ENCODE measurements at regions not wholly inside any gene's neighbourhood (a gene's known extent, or its start where the extent isn't known, plus 50 kb on each side); places are given as distances from the start of the nearest gene placed in this dataset.

DNA sequence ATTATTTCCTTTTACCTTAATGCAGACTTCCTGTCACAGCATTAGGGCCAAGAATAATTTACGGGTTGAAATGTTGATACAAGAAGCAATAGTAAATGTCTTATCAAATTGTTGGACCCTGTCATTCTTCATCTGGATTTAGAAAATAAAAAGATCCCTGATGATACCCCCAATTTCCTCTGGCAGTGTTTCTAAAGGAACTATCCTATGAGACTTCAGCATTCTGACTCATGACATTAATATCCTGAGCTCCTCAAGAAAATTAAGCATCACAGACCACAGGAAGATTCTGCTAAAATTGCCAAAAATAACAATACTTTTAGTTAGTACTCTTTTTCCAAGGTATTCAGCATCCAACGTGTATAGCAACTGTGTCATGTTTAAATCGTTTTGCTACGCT, 490.5 kb upstream of the ANKRD30A start:
- no peak for DNase-seq (ENCODE audit: low read depth in 2 of 2)

DNA sequence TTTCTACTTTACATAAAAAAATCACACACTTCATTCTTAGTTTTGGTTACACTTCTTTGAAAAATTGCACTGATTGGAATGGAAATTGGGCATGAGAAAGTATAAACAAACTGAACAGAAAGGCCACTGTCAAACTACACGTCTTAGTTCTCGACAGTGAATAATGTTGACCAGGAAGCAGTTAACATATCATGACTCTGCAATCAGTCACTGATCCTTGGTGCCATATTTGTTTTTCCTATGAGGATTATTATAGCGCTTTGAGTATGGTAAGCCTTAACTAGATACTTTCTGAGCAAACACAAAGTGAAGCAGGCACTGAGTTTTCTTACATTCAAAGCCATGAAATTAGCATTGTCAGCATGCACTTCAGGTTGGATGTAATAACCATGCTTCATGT, 495.1 kb upstream of the ANKRD30A start:
- DNase-seq (ENCODE audit: low read depth in 2 of 2) = no peak

DNA sequence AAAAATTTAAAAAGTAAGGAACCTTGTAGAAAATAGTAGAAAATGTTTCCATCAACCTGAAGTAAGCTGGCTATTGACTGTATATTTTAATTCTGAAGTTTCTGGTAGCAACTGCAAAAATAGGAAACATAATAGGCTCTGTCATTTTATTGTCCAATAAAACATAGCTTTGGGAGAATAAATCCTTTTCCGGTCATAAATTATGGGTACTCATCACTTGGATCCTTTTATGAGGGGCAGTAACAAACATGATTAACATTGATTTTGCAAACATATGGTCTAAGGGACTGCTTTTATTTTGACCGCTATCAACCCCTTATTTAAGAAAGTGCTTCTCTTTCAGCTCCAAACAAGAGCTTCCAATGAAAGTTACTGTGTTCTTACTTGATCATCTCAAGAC, 495.9 kb upstream of the ANKRD30A start:
- DNase-seq (ENCODE audit: low read depth in 2 of 2) = no peak

DNA sequence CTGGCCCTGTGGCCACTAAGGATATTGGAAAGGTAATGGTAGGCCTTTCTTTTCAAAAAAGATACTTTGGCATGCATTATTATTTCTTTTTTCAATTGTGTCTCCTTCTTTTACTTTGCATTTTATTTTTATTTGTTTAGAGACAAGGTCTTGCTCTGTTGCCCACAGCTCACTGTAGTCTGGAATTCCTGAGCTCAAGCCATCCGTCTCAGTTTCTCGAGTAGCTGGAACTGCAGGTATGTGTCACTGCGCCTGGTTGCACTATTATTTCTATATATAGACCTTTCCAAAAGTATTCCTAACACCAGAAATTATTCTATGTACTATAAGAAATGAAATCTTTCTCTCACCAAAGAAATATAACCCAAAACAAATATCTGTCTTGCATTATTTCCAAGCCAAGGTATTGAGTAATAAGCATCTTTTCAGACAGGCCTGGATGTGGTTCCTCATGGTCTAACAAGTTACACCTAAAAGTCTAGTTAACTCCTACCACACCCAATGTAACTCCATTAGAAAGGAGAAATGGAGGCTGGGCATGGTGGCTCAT, 500.8 kb upstream of the ANKRD30A start:
- DNase-seq (ENCODE audit: low read depth in 2 of 2) = no peak

DNA sequence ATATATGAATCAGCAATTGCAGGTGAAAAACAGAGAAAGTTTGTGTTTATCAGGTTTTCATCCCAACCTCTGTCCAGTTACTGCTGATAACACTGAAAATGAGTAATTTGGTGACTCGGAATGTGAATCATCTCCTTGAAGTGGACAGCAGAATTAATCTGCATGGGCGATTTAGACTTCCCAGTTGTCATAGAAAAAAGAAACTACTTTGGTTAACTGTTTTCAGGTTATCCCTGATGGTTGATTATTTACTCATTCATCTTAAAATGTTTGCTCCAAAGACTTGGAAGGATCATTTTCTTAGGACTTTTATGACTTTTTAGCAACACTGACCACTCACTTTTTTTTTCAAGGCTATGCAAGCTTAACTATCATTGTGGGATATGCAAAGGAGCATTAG, 504.1 kb upstream of the ANKRD30A start:
- no peak for DNase-seq (ENCODE audit: low read depth in 2 of 2)

DNA sequence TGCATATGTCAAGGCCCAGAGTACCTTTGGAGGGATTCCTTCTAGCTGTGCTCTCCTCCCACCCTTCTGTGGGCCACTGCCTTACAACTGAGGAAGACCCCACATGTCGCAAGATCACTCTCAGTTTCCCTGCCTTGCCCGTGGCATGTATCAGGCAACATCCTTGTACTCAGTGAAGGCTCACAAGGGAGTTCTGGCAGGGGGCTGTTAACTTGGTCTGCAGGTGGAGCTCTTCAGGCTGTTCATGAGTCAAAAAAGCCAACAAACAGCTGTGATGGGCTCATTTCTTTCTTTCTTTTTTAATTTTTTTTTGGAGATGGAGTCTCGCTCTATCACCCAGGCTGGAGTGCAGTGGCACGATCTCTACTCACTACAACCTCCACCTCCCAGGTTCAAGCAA, 513.0 kb upstream of the ANKRD30A start:
- DNase-seq (ENCODE audit: low read depth in 2 of 2) = no peak

DNA sequence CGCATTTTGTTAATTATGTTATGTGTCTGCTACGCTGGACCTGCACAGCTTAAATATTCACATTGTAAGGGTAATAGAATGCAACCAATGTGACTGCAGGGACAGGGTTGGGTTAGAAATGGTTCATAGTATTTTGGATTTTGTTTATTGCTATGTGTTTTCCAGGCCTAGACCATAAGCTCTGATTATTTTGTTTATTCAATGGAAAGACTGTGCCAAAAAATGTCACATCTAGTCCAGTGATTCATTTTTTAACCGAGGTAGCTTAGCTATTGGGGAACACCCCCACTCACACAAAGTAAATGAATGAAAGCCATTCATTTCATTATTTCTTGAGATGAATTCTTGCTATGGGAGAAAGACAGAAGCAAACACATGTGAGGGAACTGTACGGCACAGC, 516.5 kb upstream of the ANKRD30A start:
- no peak for DNase-seq (ENCODE audit: low read depth in 2 of 2)

DNA sequence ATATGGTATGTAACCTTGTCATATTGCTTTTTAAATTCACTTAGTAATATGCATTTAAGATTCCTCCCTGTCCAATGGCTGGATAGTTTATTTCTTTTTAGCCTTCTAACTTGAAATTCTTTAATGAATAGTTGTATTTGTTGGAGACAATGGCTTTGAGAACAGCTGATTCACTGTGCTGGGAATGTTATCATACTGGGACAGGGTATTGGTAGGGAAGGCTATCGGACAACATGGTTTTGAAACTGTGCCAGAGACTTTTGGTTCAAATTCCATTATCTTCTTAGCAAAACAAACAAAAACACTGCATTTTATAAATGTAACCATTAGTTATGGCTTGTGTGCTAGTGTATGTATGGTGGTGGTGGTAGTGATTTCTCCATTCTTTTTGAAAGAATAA, 517.1 kb upstream of the ANKRD30A start:
- no peak for DNase-seq (ENCODE audit: low read depth in 2 of 2)

DNA sequence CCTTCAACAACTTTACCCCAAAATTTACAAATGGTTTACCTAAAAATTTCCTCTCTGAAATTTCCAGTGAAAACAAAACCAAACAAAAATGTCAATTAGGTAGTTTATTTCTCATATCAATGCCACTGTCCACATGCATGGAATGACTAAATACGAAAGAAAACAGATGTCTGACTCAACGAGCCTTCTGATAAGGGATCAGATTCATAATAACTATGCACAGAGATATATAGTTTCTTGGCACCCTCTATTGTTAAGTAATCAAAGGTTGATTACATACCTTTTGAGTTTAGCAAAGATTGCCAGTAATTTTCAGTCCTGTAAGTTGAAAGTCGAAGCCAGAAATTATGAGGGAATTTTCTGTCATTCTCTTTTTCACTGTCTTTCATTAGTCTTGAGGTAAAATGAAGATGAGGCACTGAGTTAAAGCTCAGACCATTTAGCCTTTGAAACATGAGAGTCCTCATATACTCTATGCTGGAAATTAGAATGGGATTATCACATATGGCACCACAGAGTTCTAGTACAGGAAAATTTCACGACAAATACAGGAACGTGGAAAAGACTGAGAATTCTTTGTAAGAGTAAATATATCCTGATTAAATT, 519.1 kb upstream of the ANKRD30A start:
- no peak for DNase-seq (ENCODE audit: low read depth in 2 of 2)

DNA sequence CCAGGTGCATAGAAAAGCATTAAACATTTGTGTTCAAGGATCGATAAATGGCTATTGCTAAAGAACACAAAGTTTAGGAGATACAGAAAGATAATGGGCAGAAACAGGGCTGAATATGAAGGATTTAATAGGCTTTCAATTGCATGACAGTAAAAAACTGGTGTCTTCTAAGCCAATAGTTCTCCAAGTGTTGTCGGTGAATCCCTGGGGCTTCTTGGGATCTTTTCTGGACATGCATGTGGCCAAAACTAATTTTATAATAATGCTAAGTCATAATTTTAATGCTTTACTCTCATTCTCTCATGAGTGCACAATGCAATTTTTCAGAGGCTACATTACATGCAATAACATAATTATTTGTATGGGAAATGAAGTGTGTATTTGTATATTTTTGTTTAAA, 521.1 kb upstream of the ANKRD30A start:
- DNase-seq (ENCODE audit: low read depth in 2 of 2) = no peak

DNA sequence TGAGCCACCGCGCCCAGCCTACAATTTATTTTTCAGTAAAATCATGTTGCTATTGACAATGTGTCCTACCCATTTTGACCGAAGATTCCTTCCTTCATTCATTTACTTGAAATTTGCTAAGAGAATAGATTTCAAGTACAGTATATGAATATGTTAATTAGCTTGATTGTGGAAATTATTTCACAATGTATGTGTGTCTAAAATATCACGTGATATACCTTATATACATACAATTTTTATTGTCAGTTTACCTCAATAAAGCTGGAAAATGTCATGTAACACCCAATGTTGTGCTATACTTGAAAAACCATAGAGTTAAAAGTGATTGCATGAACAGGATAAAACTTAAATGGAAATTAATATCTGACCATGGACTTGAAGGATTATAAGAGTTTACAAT, 521.7 kb upstream of the ANKRD30A start:
- no peak for DNase-seq (ENCODE audit: low read depth in 2 of 2)

DNA sequence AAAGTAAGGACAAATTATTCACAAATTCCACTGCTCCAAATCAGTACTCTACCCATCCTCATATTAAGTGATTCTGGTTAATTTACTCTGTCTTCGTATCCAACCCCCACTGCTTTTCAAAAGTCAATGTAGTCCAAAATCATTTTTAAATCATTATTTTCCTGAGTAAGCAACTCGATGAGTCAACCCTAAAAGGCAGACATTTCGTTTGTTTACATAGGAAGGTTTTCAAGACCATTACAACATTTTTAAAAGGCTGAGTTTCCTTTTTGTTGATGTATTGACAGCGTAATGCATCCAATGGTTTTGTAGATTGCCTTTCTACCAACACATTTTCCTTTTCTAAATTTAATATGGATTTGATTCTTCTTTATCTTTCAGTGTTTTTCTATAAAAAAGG, 523.0 kb upstream of the ANKRD30A start:
- no peak for DNase-seq (ENCODE audit: low read depth in 2 of 2)

DNA sequence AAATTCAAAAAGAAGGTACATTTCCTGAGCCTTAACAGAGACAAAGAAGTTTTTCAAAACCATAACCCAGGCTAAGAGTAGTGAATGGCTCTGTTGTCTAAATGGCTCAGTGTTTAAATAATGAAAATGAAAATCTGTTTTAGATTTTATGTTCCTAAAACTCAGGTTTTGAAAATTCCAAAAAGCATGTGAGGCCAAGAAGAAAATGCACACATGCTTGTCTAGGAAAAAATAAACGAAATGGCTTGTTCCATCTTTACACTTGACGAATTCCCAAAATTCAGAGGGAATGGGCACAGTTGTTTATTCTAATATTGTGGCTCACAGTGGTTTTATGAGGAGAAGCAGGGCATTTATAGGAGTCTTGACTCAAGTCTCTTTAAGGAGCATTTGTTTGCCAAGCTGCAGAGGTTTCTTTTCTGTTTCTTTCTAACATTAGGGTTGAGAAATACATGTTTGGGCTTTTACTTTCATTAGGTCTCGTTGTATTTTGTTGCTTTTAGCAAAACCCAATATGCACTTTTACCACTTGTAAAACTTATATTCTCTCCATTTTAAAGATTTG, 527.6 kb upstream of the ANKRD30A start:
- no peak for DNase-seq (ENCODE audit: low read depth in 2 of 2)

DNA sequence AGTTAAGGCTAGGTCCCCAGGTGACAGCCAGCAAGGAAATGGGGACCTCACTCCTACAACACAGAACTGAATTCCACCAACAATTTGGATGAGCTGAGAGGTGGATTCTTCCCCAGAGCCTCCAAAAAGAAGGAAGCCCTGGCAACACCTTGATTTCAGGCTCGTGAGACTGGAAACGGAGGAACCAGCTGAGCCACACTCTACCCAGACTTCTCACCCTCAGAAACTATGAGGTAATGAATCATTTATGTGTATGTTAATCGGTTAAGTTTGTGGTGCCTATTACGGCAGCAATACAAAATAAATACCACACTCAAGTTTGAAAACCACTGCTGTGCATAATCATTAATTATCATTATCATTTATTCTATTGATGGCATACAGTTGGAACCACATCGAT, 532.4 kb upstream of the ANKRD30A start:
- no peak for DNase-seq (ENCODE audit: low read depth in 2 of 2)

DNA sequence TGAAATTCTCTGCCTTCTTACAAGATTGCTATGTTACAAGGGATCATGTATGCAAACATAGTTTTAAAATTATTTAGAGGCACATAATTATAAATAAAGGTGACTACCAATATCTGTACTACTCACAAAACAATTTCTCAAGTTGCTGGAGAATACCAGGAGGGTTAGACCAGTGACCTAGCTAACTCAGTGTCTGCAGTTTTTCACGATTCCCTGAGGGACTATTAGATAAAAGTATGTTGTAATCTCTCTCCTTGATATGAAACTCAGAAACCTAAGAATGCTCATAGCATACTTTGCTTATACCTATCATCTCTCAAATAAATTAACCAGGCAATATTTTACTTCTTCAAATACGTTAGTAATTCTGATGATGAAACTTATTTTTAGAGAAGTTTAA, 534.0 kb upstream of the ANKRD30A start:
- DNase-seq (ENCODE audit: low read depth in 2 of 2) = no peak

DNA sequence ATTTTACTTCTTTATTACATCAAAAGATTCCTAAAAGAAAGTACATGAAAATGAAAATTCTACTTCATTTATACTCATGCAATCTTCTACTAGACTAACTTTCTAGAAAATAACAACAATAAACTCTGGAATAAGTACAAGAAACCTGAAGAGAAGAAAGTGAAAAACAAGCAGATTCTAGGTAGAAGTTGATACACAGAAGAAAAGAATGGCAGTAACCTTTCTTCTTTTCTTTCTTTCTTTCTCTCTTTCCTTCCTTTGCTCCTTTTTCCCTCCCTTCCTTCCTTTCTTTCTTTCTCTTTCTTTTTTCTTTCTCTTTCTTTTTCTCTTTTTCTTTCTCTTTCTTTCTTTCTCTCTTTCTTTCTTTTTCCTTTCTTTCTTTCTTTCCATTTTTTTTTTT, 541.7 kb upstream of the ANKRD30A start:
- no peak for DNase-seq (ENCODE audit: low read depth in 2 of 2)

DNA sequence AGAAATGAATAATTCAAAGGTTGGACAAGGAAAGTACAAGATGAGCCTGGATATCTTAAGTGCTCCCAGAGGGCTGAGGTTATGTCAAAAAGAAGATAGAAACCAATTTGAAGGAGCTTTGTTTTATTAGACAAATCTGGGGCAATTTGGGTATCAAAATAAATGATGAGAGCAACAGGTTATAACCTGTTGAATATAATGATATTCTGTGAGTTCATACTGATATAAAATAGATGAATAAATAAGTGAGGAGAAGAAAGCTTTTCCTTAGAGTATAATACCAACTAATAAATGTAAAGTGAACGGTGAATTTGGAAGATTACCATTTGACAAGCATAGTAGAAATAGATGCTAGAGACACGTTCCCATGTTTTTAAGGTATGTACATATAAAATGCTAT, 544.2 kb upstream of the ANKRD30A start:
- DNase-seq (ENCODE audit: low read depth in 2 of 2) = no peak

DNA sequence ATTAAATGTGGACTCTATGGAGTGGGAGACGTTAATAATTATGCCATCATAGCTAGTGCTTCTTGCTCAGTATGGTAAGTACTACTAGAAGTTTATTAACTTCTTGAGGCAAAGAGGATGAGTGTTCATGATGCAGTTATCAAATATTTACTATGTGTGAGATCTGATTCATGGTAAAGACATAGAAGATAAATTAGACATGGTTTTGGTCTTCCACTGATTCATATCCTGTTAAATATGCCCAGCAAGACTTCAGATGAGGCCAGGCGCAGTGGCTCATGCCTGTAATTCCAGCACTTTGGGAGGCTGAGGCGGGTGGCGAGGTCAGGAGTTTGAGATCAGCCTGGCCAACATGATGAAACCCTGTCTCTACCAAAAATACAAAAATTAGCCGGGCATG, 547.1 kb upstream of the ANKRD30A start:
- DNase-seq (ENCODE audit: low read depth in 2 of 2) = no peak

DNA sequence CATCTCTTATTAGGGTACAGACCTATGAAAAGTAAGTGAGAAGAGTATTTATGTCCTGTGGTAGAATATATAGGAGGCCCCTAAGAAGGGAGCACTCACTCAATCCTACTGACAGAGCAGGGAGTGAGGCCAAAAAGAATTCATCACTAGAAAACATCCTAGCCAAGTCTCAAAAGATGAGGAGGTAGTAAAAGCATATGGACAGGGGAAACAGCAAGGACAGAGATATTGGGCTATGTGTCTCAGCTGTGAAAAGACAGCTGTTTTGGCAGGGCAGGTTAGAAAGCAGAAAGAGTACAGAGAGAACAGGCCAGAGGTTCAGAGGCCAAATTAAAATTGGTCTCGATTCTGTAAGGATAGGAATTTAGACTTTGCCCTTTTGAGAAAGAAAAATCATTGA, 548.3 kb upstream of the ANKRD30A start:
- no peak for DNase-seq (ENCODE audit: low read depth in 2 of 2)

DNA sequence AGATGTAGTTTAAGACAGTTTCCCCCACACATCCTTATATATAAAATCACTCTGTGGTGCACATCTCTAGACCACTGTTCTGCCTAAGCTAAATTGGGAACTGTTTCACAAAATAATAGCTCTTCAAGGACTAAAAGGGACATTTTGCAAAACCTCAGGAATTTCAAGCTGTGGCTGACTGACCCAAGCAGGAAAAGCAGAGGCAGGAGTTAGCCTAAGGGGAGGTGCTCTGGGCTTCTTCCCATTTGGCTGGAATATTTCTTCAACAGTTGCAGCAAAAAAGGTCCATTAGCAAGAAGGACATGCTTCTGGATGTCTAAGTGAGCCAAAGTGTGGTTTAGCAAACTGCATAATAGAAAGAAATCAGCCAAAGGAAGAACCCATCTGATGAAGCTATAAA, 551.2 kb upstream of the ANKRD30A start:
- no peak for DNase-seq (ENCODE audit: low read depth in 2 of 2)

DNA sequence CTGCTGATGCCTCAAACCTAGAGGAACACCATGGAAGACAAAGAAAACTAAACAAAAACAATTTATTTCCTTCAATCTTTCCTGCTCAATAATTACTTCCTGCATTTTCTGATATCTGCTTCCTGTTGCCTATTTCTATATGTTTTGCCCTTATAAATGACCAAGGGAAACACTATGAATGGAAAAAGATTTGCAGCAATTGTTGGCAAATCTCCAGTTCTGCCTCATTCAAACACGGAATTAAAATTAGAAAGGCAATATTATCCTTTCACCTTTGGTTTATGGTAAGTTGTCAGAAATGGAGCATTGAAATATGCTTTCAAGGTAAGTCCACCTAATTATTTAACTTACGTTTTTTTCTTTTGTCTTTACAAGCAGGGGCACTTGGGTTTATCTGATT, 552.2 kb upstream of the ANKRD30A start:
- no peak for DNase-seq (ENCODE audit: low read depth in 2 of 2)

DNA sequence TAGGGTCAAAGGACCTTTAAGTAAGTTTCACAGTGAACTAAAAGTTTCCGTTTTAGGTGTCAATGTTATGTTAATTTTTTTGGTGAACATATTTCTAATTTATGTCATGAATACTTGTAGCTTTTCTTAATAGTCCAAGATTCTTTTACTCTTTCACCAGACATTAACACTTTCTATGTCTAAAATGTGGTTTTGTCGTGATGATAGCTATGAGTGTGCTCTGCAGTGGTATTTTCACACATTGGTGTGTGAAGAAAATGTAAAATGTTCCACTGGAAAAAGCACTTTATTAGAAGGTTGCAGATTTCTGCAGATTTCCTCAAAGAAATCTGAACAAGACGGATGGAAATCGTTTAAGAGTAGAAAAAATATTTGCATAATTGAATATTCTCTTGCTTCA, 561.0 kb upstream of the ANKRD30A start:
- no peak for DNase-seq (ENCODE audit: low read depth in 2 of 2)

DNA sequence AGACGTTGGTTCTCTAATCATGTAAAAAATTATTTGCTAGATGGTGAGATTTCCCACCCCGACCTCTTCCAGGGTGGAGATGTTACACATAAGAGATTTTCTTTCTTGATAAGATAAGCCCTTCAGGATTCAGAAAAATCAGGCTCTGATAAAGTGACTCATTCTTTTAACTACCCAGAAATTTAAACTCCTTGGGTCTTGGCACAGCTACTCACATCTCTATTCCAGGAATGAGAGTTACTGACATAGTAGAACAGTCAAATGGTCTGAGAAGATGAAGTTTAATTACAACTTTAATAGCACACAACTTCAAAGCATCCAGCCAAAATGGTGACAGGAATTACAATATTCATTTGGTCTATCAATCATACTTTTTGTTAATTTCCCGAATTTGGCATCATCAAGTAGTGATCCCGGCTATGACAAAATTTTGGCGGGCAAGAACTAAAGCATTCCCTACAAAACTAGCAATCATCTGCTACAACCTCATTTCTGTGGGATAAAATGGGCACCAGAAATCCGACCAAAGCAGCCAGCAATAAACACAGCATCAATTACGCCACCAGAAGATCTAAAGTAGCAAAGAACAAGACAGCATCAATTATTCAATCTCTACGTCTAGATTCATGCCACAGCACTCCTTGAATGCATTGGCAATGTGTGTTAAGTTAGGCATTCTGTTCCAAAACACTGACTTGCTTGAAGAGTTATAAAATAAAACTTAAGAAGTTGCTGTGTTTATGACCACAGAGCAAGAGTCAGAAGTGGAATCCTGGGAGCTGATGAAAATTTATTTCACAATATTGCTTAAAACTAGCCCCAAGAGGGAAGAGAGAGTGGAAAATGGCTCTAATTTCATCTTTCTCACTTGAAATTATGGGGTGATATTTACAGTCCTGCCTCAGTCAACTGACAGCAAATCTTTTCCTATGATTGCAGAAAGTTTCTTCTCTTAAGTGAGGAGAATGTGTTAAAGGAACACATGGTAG, 565.7 kb upstream of the ANKRD30A start:
- no peak for DNase-seq (ENCODE audit: low read depth in 2 of 2)

Data from stimulated activated CD4-positive, alpha-beta T cell treated with anti-CD3 and anti-CD28 coated beads, Interleukin-15, amount 100 ng/mL, for 48 hours (primary cell).